DOHH2 (cell line): ENCODE measurements at regions not wholly inside any gene's neighbourhood (a gene's known extent, or its start where the extent isn't known, plus 50 kb on each side); places are given as distances from the start of the nearest gene placed in this dataset.

ENCODE experiments used
- H3F3A ChIP-seq: fragments of 200-600 bp; sonication (generic), shearing (Covaris generic); 2 replicates; pipeline ENCODE4 v1.6.0; 2016; ENCODE audit warnings: antibody characterized with exemption, mild to moderate bottlenecking; ENCODE audit not compliant: control insufficient read depth, insufficient read depth
- H3K27ac ChIP-seq: fragments of 200-600 bp; sonication (generic); 2 replicates; pipeline ENCODE4 v1.5.1; 2014; ENCODE audit warnings: low read depth, mild to moderate bottlenecking, low read length, moderate library complexity
- H3K27me3 ChIP-seq: fragments of 200-600 bp; sonication (generic); 2 replicates; pipeline ENCODE4 v1.6.1; 2014; ENCODE audit warnings: mild to moderate bottlenecking, low read length, mixed read lengths; ENCODE audit not compliant: control insufficient read depth
- H3K36me3 ChIP-seq: fragments of 200-600 bp; sonication (generic); 2 replicates; pipeline ENCODE4 v1.6.1; 2014; ENCODE audit warnings: mild to moderate bottlenecking, low read length, moderate library complexity, mixed read lengths; ENCODE audit not compliant: control insufficient read depth
- H3K4me1 ChIP-seq: fragments of 200-600 bp; sonication (generic); 2 replicates; pipeline ENCODE4 v1.6.1; 2014; ENCODE audit warnings: mild to moderate bottlenecking, low read length, mixed read lengths; ENCODE audit not compliant: control insufficient read depth
- H3K4me2 ChIP-seq: fragments of 200-600 bp; sonication (generic); 2 replicates; pipeline ENCODE4 v1.6.0; 2014; ENCODE audit warnings: mild to moderate bottlenecking, low read length, moderate library complexity
- H3K4me3 ChIP-seq: fragments of 200-600 bp; sonication (generic); 2 replicates; pipeline ENCODE4 v1.5.1; 2014; ENCODE audit warnings: mild to moderate bottlenecking, low read length, mixed read lengths
- H3K79me2 ChIP-seq: fragments of 200-600 bp; sonication (generic); 2 replicates; pipeline ENCODE4 v1.6.1; 2014; ENCODE audit warnings: mild to moderate bottlenecking, low read length, mixed read lengths; ENCODE audit not compliant: control insufficient read depth
- H3K9me2 ChIP-seq: fragments of 200-600 bp; sonication (generic); replicated peaks from 2 replicates; pipeline ENCODE4 v1.6.1; 2014; ENCODE audit warnings: mild to moderate bottlenecking, low read length, mixed read lengths; ENCODE audit not compliant: control insufficient read depth
- H3K9me3 ChIP-seq: fragments of 200-600 bp; sonication (generic); 2 replicates; pipeline ENCODE4 v1.6.1; 2014; ENCODE audit warnings: antibody characterized with exemption, low read length, mixed read lengths; ENCODE audit not compliant: control insufficient read depth, insufficient read depth
- H4K20me1 ChIP-seq: fragments of 200-600 bp; sonication (generic); 2 replicates; pipeline ENCODE4 v1.6.0; 2014; ENCODE audit warnings: low read depth, mild to moderate bottlenecking, antibody characterized with exemption, low read length, moderate library complexity; ENCODE audit not compliant: control insufficient read depth, insufficient read depth
- CTCF ChIP-seq: fragments of 200-600 bp; sonication (generic); IDR thresholded peaks from one replicate; pipeline ENCODE4 v1.5.1; 2014; ENCODE audit warnings: antibody characterized with exemption, mild to moderate bottlenecking, low read depth, low read length; ENCODE audit not compliant: poor library complexity, severe bottlenecking
- EZH2phosphoT487 ChIP-seq: fragments of 200-600 bp; sonication (generic); IDR thresholded peaks from 2 replicates; pipeline ENCODE4 v1.6.1; 2017; ENCODE audit warnings: borderline replicate concordance, mild to moderate bottlenecking, antibody characterized with exemption, low read length, moderate library complexity, mixed read lengths

- H3K36me3 ChIP-seq, result no peaks in the 10 kb centered on the region
- no peaks in the 10 kb centered on the region for H3K27me3 ChIP-seq
- no peaks in the 10 kb centered on the region for H3K79me2 ChIP-seq
- no peaks in the 10 kb centered on the region for H4K20me1 ChIP-seq
- no peaks in the 10 kb centered on the region for H3F3A ChIP-seq
- no peak overlapping the region for H3K4me3 ChIP-seq
- no peaks in the 10 kb centered on the region for H3K4me1 ChIP-seq
- H3K9me2 ChIP-seq, result no peaks in the 10 kb centered on the region
- H3K4me2 ChIP-seq, result no peak overlapping the region
- H3K9me3 ChIP-seq, result no peaks in the 10 kb centered on the region
- H3K27ac ChIP-seq, result no peak overlapping the region
- TF ChIP-seq CTCF (no peak), EZH2phosphoT487 (no peak)
Observed at GRCh38 chr6:94071835-94072234, 652.5 kb upstream of the EPHA7 start.

GRCh38 chr6:94065707-94066337 is 646.5 kb upstream of the EPHA7 start:
- no peaks in the 10 kb centered on the region for H3K36me3 ChIP-seq
- TF ChIP-seq CTCF, result no peak
- H3K4me2 ChIP-seq, result no peak overlapping the region
- no peak overlapping the region for H3K4me3 ChIP-seq
- no peaks in the 10 kb centered on the region for H3K9me3 ChIP-seq
- H3K9me2 ChIP-seq, result no peaks in the 10 kb centered on the region
- H3F3A ChIP-seq, result no peaks in the 10 kb centered on the region
- no peaks in the 10 kb centered on the region for H4K20me1 ChIP-seq
- H3K4me1 ChIP-seq, result no peaks in the 10 kb centered on the region
- H3K27ac ChIP-seq, result no peak overlapping the region
- no peaks in the 10 kb centered on the region for H3K79me2 ChIP-seq
- H3K27me3 ChIP-seq, result no peaks in the 10 kb centered on the region

GRCh38 chr6:94052749-94053148 is 633.4 kb upstream of the EPHA7 start:
- Histone ChIP-seq H4K20me1 (no peaks in the 10 kb centered on the region), H3K4me2 (no peak overlapping the region), H3K36me3 (no peaks in the 10 kb centered on the region), H3K27ac (no peak overlapping the region), H3F3A (no peaks in the 10 kb centered on the region), H3K27me3 (no peaks in the 10 kb centered on the region), H3K9me3 (no peaks in the 10 kb centered on the region), H3K9me2 (no peaks in the 10 kb centered on the region; the same call in 1 of the 2 replicates), H3K4me3 (no peak overlapping the region), H3K79me2 (no peaks in the 10 kb centered on the region), H3K4me1 (no peaks in the 10 kb centered on the region)
- TF ChIP-seq EZH2phosphoT487 (no peak), CTCF (no peak)
